T-helper 2 cell treated with Interferon-gamma antibody and Interleukin-4, amounts not matched to agents 5 μg/mL and 100 μg/mL, for 36 hours (primary cell): ENCODE measurements at regions not wholly inside any gene's neighbourhood (a gene's known extent, or its start where the extent isn't known, plus 50 kb on each side); places are given as distances from the start of the nearest gene placed in this dataset.
A peak's percentile ranks its signal among the peaks of the same experiment; 100 is the strongest.
"Not testable (repeated sequence)": the region's sequence is repeated elsewhere in the genome, so short reads cannot be mapped to it uniquely, and the experiment has no call there.

Experiments
- DNase-seq: peaks from one replicate; pipeline ENCODE4 v3.0.0; 2021; ENCODE audit warnings: low spot score
- H3K27ac Mint-ChIP-seq: one replicate; pipeline ENCODE4 v1.8.0; 2021; ENCODE audit warnings: mild to moderate bottlenecking, mixed read lengths
- H3K27me3 Mint-ChIP-seq: one replicate; pipeline ENCODE4 v1.8.0; 2021; ENCODE audit warnings: low read depth, mixed read lengths
- H3K36me3 Mint-ChIP-seq: one replicate; pipeline ENCODE4 v1.8.0; 2021; ENCODE audit warnings: low read depth, mixed read lengths
- H3K4me1 Mint-ChIP-seq: one replicate; pipeline ENCODE4 v1.8.0; 2021; ENCODE audit warnings: low read depth, mixed read lengths
- H3K4me3 Mint-ChIP-seq: one replicate; pipeline ENCODE4 v1.8.0; 2022; ENCODE audit warnings: mild to moderate bottlenecking, moderate library complexity, mixed read lengths
- H3K9me3 Mint-ChIP-seq: one replicate; pipeline ENCODE4 v1.8.0; 2021; ENCODE audit warnings: mixed read lengths

DNA sequence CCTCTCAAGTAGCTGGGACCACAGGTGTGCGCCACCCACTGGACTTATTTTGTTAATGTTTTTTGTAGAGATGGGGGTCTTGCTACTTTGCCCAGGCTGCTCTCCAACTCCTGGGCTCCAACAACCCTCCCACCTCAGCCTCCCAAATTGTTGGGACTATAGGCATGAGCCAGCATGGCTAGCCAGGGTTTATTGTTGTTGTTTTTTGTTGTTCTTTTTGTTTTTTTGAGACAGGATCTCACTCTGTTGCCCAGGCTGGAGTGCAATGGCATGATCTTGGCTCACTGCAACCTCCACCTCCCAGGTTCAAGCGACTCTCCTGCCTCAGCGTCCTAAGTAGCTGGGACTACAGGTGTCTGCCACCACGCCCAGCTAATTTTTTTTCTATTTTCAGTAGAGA lies 142.2 kb downstream of the CRLF3 start:
- DNase-seq, H3K27ac Mint-ChIP-seq, H3K4me3 Mint-ChIP-seq, H3K4me1 Mint-ChIP-seq, H3K36me3 Mint-ChIP-seq, H3K9me3 Mint-ChIP-seq: not testable (repeated sequence)
- H3K27me3 Mint-ChIP-seq: peaks cover 13% of the 10 kb centered on the region

DNA sequence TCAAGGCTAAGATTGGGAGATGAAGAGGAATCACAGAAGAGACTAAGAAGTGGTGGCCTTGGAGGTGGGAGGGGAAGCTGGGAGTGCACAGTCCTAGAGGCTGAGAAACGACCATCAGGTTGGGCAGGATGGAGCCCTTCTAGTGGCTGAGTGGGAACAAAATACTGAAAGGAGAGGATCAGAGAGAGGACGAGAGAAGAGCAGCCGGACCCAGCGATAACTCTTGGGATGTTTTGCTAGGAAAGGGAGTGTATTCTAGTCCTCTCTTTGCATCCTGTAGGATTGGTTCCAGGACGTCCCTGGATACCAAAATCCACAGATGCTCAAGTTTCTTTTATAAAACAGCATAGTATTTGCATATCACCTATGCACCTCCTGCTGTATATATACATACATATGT lies 143.8 kb downstream of the CRLF3 start:
- not testable (repeated sequence) for H3K27me3 Mint-ChIP-seq, H3K27ac Mint-ChIP-seq, H3K4me1 Mint-ChIP-seq, DNase-seq, H3K36me3 Mint-ChIP-seq, H3K4me3 Mint-ChIP-seq, H3K9me3 Mint-ChIP-seq

DNA sequence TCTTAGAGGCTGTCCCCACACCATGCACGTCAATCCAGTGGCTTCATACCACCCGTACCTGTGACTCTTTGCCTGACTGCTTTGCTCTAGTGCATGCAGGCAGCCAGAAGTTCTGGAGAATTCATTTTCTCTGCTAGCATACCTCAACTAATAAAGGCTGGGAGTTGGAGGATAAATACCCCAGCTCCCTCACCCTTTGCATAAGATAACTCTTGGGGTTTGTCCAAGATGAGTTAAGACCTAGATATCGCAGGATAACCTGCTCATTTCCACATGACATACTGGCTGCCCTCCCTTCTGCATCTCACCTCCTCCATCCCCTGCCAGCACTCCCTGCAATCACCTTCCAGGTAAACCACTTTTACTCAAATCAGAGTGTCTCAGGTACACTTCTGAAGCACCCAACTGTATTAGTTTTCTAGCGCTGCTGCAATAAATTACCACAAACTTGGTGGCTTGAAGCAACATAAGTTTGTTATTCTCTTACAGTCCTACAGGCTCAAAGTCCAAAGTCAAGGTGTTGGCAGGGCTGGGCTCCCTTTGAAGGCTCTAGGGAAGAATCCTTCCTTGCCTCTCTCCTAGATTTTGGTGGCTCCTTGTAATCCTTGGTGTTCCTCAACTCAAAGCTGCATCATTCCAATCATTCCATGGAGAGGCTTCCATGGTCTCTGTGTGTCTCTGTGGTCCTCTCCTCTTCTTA lies 146.8 kb downstream of the CRLF3 start:
- DNase-seq: no peak
- H3K27me3 Mint-ChIP-seq: no peaks in the 10 kb centered on the region

DNA sequence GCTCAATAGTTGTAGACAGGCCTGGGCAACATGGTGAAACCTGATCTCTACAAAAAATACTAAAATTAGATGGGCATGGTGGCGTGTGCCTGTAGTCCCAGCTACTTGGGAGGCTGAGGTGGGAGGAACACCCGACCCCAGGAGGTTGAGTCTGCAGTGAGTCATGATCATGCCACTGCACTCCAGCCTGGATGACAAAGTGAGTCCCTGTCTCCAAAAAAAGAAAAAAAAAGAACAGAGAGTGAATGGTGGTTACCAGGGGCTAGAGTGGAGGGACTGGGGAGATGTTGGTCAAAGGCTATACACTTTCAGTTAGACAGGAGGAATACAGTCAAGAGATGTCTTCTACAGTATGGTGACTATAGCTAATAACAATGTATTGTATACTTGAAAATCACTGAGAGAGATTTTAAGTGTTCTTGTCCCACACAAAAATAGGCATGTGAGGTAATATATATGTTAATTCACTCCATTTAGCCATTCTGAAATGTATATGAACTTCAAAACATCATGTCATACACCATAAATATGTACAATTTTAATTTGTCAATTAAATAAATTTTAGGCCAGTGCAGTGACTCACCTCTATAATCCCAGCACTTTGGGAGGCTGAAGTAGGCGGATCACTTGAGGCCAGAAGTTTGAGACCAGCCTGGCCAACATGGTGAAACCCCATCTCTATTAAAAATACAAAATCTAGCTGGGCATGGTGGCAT lies 148.6 kb downstream of the CRLF3 start:
- not testable (repeated sequence) for DNase-seq, H3K27ac Mint-ChIP-seq, H3K27me3 Mint-ChIP-seq, H3K9me3 Mint-ChIP-seq, H3K4me1 Mint-ChIP-seq, H3K36me3 Mint-ChIP-seq, H3K4me3 Mint-ChIP-seq

More for the DNA sequence above, 146.8 kb downstream of the CRLF3 start:
- Mint-ChIP-seq H3K4me1 (no peaks in the 10 kb centered on the region), H3K4me3 (no peak overlapping the region), H3K36me3 (no peaks in the 10 kb centered on the region), H3K27ac (no peak overlapping the region), H3K9me3 (peaks cover 7% of the 10 kb centered on the region)

DNA sequence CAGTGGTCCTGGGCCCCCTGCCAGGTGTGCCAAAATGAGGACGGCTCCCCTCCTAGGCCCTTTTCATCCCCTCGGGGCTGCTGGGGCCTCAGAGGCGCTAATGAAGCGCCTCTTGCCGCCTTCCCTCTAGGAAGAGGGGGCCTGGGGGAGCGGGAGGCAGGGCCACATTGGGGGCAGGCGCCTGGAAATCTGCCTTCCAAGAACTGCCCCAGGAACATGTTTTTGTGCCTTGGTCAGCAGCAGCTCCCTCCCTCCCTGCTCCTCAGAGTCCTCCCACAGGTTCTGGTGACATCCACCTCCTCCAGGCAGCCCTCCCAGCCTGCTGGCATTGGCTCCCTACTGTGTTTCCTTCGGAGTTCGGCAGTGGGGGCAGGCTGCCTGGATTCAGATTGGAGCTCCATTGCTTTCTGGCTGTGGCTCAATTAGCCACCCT lies 155.3 kb downstream of the CRLF3 start:
- H3K4me3 Mint-ChIP-seq, DNase-seq, H3K27ac Mint-ChIP-seq, H3K27me3 Mint-ChIP-seq, H3K9me3 Mint-ChIP-seq, H3K36me3 Mint-ChIP-seq, H3K4me1 Mint-ChIP-seq: not testable (repeated sequence)

DNA sequence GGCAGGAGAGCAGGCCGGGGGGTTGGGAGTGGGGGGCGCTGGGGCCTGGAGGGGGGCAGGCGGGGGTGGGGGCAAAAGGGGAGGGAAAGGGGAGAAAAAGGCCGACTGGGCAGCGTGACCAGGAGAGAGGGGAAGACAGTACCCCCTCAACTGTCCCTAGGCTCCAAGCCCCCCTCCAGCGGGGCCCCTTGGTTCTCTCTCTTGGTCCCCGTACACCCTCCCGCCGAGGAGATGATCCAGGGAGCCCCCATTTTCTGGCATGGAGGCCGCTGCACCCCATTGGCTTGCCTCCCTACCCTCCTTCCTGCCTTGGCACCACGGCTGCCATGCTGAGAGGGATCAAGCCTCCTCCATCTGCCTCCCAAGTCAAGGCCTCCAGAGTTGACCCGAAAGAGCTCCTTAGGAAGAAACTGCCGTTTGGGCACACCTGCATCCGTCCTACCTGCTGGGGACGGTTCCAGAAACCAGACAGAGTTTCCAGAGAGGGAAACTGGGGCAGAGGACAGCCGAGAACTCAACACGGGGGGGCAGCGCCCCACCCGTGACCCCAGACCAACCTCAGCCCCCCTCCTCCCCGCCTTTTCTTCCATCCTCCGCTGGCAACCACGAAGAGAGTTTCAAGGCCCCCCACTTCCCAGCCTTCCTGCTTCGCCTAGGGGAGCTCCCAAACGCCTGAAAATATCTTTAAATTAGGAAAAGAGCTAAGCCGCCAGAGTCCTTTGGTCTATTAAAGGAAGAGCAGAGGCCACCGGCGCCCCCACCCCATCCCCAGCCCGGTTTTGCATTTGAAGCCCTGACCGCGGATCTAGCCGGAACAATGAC lies 155.9 kb downstream of the CRLF3 start:
- H3K4me3 Mint-ChIP-seq: peak overlapping the region; percentile 36

DNA sequence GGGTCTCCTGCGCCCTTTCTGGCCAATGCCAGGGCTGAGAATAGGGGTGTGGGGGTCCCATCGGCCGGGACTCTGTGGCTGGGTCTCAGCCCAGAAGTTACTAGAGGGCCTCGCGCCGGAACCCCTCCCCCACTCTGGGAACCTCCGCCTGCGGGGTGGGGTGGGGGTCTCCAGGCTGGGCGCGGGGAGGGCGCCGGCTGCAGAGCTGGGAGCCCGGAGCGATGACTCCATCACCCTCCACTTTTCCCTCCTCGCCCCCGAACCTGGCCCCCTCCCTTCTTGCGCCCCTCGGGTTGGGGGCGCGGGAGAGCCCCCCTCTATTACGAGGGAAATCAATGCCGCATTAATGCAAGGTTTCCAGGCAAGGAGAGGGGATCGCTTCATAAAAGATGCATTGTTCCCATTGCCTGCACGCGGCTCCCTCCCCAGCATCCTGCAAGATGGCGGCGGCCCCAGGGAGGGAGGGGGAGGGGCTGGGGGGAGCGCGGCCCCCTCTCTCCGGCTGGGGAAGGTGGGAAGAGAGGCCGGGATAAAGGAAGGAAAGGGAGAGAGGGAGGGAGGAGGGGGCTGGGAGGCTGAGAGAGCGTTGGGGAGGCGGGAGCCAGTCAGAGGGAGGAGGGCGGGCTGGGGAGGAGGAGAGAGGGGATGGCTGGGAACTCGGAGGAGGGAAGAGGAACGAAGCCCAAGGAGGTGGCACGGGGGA lies 156.7 kb downstream of the CRLF3 start:
- H3K27me3 Mint-ChIP-seq, H3K36me3 Mint-ChIP-seq, H3K4me3 Mint-ChIP-seq, H3K4me1 Mint-ChIP-seq, DNase-seq, H3K9me3 Mint-ChIP-seq, H3K27ac Mint-ChIP-seq: not testable (repeated sequence)

More for the DNA sequence above, 155.9 kb downstream of the CRLF3 start:
- DNase-seq, H3K27me3 Mint-ChIP-seq, H3K36me3 Mint-ChIP-seq, H3K27ac Mint-ChIP-seq, H3K9me3 Mint-ChIP-seq, H3K4me1 Mint-ChIP-seq: not testable (repeated sequence)

DNA sequence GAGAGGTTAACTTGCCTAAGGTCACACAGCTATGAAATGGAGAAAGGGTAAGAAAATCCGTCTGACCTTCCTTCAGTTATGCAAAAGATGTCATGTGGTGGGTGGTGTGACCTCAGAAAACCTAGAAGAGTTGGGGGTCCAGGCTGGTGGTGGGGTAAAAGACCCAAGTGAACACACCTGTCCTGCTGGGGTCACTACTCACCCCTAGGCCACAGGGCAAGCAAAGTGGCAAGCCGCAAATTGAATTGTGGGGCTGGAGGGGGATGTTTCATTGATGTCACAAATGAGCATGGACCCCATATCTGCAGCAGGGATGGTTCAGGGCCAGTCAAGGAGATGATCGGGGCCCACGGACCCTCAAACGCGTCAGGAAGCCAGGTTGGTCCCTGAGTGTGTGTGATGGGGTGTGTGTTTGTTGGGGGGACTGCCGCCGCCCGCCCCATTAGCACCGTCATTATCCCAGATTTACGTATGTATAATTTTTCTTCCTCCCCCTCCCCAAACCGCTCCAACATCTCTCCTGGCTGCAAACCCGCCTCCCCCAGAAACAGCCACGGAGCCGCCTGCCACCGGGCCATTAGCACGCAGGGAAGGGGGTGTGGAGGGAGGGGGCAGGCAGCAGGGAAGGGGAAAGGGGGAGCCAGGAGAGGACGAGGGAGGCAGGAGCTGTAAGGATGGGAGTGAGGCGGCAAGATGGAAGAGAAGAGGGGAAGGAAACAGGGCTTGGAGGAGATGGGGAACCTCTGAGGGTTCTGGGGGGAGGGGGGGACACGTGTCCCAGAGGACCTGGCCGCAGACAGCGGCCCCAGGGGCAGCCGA lies 157.4 kb downstream of the CRLF3 start:
- H3K4me1 Mint-ChIP-seq, H3K27ac Mint-ChIP-seq, DNase-seq, H3K9me3 Mint-ChIP-seq, H3K27me3 Mint-ChIP-seq, H3K36me3 Mint-ChIP-seq: not testable (repeated sequence)
- H3K4me3 Mint-ChIP-seq: peak overlapping the region; percentile 50

DNA sequence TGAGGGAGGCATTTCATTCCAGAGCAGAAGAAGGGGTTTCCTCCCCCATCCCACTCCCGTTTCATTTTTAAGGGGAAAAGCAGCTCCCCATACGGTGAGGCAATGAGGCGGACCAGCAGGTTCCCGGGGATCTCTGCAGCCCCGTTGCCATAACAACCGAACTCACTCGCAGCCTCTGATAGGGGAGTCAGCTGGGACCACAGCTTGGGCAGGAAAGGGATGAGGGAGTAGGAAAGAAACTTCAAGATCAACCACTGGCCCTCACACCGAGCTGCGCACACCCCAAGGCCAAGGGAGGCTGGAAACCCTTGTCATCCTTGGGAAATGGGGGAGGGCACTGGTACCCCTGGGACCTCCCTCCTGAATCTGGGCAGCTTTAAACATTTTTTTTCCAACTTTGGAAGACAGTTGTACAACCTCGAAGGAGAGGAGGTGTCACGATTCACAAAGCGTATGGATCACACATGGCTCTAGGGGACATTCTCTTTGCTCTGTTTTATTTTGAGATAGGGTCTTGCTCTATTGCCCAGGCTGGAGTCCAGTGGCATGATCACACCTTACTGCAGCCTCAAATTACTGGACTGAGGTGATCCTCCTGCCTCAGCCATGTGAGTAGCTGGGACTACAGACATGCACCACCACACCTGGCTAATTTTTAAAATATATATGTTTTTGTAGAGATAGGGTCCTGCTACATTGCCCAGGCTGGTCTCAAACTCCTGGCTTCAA lies 160.6 kb downstream of the CRLF3 start:
- not testable (repeated sequence) for DNase-seq, H3K4me1 Mint-ChIP-seq, H3K36me3 Mint-ChIP-seq, H3K4me3 Mint-ChIP-seq, H3K9me3 Mint-ChIP-seq, H3K27ac Mint-ChIP-seq, H3K27me3 Mint-ChIP-seq

DNA sequence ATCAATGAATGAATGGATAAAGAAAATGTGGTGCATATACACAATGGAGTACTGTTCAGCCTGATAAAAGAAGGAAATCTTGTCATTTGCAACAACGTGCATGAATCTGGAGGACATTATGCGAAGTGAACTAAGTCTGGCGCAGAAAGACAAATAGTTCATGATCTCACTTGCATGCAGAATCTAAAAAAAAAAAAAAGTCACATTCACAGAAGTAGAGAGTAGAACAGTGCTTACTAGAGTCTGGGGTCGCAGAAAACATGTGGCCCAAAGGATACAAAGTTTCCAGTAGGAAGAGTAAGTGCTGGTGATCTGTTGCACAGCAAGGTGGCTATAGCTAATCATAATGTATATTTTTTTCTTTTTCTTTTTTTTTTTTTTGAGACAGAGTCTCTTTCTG lies 167.3 kb downstream of the CRLF3 start:
- DNase-seq, H3K36me3 Mint-ChIP-seq, H3K4me1 Mint-ChIP-seq, H3K27me3 Mint-ChIP-seq, H3K9me3 Mint-ChIP-seq, H3K27ac Mint-ChIP-seq, H3K4me3 Mint-ChIP-seq: not testable (repeated sequence)

DNA sequence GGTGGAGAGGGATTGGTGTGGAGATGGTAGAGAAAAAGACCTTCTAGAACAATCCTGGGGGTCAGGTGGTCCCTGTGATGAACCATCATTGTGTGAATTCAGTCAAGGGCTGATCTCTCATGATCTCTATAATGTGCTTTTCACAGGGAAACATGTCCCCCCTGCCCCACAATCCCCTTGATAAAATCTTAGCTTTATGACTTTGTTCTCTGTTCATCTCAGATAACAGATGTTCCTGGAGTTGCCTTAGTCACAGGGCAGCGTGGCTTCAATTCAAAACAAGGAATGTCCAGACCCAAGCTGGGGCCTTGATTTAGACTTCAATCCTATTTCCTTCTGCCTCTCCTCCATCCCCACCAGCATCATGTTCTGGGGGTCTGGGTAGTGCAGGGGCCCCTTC lies 171.5 kb downstream of the CRLF3 start:
- not testable (repeated sequence) for H3K27me3 Mint-ChIP-seq, H3K4me3 Mint-ChIP-seq, H3K9me3 Mint-ChIP-seq, DNase-seq, H3K27ac Mint-ChIP-seq, H3K4me1 Mint-ChIP-seq, H3K36me3 Mint-ChIP-seq

DNA sequence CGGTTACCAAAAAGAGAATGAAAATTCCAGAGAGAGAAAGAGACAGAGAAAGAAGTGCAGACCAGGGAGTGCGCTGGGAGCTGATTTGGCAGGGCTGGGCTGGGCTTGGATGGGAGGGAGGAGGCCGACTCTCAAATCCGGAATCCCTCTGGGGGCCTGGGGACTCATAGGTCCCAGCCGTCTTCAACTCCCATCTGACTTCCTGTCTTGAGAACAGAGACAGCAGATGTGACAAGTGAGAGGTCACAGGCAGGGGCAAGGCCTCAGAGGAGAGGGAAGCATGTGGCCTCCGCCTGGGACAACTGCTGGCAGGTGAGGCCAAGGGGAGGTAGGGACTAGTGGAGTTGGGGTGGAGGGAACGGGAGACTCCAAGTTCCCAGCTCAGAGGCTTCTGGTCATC lies 172.9 kb downstream of the GOSR1 start:
- not testable (repeated sequence) for H3K4me3 Mint-ChIP-seq

More for the DNA sequence above, 172.9 kb downstream of the GOSR1 start:
- H3K36me3 Mint-ChIP-seq, H3K27ac Mint-ChIP-seq, H3K9me3 Mint-ChIP-seq, DNase-seq, H3K27me3 Mint-ChIP-seq, H3K4me1 Mint-ChIP-seq: not testable (repeated sequence)
